ENCODE measurements at regions not wholly inside any gene's neighbourhood (a gene's known extent, or its start where the extent isn't known, plus 50 kb on each side); places are given as distances from the start of the nearest gene placed in this dataset.

GRCh38 chr6:109295109-109295773 is 87.0 kb downstream of the CD164 start:
- TF ChIP-seq EZH2 (IDR thresholded peaks at IDR 0.05; ENCODE audit: low read depth), result no peak
- TF ChIP-seq, protein P1, sequence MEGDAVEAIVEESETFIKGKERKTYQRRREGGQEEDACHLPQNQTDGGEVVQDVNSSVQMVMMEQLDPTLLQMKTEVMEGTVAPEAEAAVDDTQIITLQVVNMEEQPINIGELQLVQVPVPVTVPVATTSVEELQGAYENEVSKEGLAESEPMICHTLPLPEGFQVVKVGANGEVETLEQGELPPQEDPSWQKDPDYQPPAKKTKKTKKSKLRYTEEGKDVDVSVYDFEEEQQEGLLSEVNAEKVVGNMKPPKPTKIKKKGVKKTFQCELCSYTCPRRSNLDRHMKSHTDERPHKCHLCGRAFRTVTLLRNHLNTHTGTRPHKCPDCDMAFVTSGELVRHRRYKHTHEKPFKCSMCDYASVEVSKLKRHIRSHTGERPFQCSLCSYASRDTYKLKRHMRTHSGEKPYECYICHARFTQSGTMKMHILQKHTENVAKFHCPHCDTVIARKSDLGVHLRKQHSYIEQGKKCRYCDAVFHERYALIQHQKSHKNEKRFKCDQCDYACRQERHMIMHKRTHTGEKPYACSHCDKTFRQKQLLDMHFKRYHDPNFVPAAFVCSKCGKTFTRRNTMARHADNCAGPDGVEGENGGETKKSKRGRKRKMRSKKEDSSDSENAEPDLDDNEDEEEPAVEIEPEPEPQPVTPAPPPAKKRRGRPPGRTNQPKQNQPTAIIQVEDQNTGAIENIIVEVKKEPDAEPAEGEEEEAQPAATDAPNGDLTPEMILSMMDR (conservative IDR thresholded peaks at IDR 0.05), result no peak
- no TSS peak for BruUV-seq (replicated peaks)
- peaks cover 31% of the 10 kb centered on the region for H3K4me1 ChIP-seq (replicated peaks; ENCODE audit: insufficient read depth)

DNA sequence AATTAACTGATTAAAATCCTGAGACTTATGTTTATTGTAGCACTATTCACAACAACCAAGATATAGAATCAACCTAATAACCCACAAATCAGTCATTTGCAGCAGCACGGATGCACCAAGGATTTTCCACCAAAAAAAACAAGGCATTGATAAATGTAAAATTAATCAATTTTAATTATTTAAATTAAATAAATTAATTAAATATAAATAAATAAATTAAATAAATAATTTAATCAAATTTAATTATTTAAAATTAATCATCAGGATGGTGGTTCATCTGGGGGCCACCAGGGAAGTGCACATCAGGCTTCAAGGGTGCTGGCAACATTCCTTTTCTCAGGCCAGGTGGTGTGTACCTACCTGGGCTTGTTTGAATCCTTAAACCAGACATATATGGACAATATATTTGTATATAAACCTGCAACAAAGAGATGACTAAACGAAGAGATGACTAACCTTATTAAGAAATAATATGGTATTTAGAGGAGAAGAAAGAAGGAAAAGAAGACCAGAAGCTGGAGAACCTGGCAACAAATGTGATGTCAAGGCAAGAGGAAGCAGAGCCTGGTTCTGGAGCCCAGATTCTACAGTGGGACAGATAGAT is 89.2 kb downstream of the CD164 start:
- intact Hi-C loops (cut with micrococcal nuclease; ENCODE audit: unreplicated experiment), result no loop called here
- CTCF ChIA-PET, result no interaction called here
- peak overlapping the region; percentile 43 for H3K4me2 ChIP-seq

More at GRCh38 chr6:109295109-109295773, 87.0 kb downstream of the CD164 start:
- Histone ChIP-seq H4K20me1 (ENCODE audit: insufficient read depth) (no peaks in the 10 kb centered on the region), H3K4me2 (no peak overlapping the region), H3K9me2 (ENCODE audit: insufficient read depth) (no peaks in the 10 kb centered on the region), H3K79me2 (ENCODE audit: low read depth) (no peaks in the 10 kb centered on the region), H3K27ac (no peak overlapping the region), H3K27me3 (ENCODE audit: insufficient read depth, low read depth) (no peaks in the 10 kb centered on the region), H3K4me3 (no peak overlapping the region), H3K9me3 (ENCODE audit: insufficient read depth, low read depth) (no peaks in the 10 kb centered on the region), H3F3A (ENCODE audit: insufficient read depth, low read depth) (no peaks in the 10 kb centered on the region; the same call in 1 of the 2 replicates), H3K36me3 (ENCODE audit: low read depth) (no peaks in the 10 kb centered on the region), H2AFZ (no peak overlapping the region; the same call in 1 of the 2 replicates)
- DNase-seq, result no peak
- POLR2A ChIA-PET (ENCODE audit: unreplicated experiment), result no interaction called here
- intact Hi-C loops (cut with micrococcal nuclease; ENCODE audit: unreplicated experiment), result no loop called here
- CTCF ChIA-PET, result no interaction called here

DNA sequence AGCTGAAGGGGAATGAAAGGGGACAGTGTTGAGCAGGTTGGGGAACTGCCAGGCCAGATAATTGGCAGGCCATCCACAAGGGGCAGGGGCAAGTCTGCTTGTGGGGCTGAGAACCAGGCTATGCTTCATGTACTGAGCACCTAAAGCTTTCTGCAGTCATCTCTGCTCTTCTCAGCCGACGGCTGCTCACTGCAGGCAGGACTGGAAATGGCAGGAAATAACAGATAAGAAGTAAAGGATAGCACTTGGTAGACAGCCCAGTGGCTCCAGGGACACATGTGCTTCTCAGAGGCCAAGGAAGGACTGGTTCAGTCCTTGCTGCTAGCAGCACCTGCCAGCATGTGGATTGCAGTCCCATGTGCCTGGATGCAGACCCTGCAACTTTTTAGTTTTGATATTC is 89.8 kb downstream of the CD164 start:
- Histone ChIP-seq H3K36me3 (ENCODE audit: low read depth) (no peaks in the 10 kb centered on the region), H3K4me3 (no peak overlapping the region), H3K4me1 (replicated peaks; ENCODE audit: insufficient read depth) (peaks cover 31% of the 10 kb centered on the region), H3K9me2 (ENCODE audit: insufficient read depth) (no peaks in the 10 kb centered on the region), H3K27me3 (ENCODE audit: insufficient read depth, low read depth) (no peaks in the 10 kb centered on the region), H3K9me3 (ENCODE audit: insufficient read depth, low read depth) (no peaks in the 10 kb centered on the region), H3K79me2 (ENCODE audit: low read depth) (no peaks in the 10 kb centered on the region), H3K4me2 (no peak overlapping the region), H4K20me1 (ENCODE audit: insufficient read depth) (no peaks in the 10 kb centered on the region), H3K27ac (no peak overlapping the region), H2AFZ (no peak overlapping the region), H3F3A (ENCODE audit: insufficient read depth, low read depth) (no peaks in the 10 kb centered on the region; the same call in 1 of the 2 replicates)
- no TSS peak for BruUV-seq (replicated peaks)
- POLR2A ChIA-PET (ENCODE audit: unreplicated experiment), result no interaction called here
- intact Hi-C loops (cut with micrococcal nuclease; ENCODE audit: unreplicated experiment), result no loop called here
- TF ChIP-seq, protein P1 (conservative IDR thresholded peaks at IDR 0.05), result no peak
- no peak for TF ChIP-seq EZH2 (IDR thresholded peaks at IDR 0.05; ENCODE audit: low read depth)
- CTCF ChIA-PET, result no interaction called here
- DNase-seq, result no peak

More for the DNA sequence above, 89.2 kb downstream of the CD164 start:
- H3K9me3 ChIP-seq (ENCODE audit: insufficient read depth, low read depth), result no peaks in the 10 kb centered on the region
- H4K20me1 ChIP-seq (ENCODE audit: insufficient read depth), result no peaks in the 10 kb centered on the region
- no peaks in the 10 kb centered on the region for H3K36me3 ChIP-seq (ENCODE audit: low read depth)
- no peaks in the 10 kb centered on the region for H3K79me2 ChIP-seq (ENCODE audit: low read depth)
- H3K4me1 ChIP-seq (replicated peaks; ENCODE audit: insufficient read depth), result peaks cover 31% of the 10 kb centered on the region
- H3K4me3 ChIP-seq, result no peak overlapping the region
- H2AFZ ChIP-seq, result no peak overlapping the region
- TF ChIP-seq, protein P1 (conservative IDR thresholded peaks at IDR 0.05), result no peak
- no peak for TF ChIP-seq EZH2 (IDR thresholded peaks at IDR 0.05; ENCODE audit: low read depth)
- no peaks in the 10 kb centered on the region for H3K27me3 ChIP-seq (ENCODE audit: insufficient read depth, low read depth)
- peak in 1 of 2 experiments; percentile 70 for DNase-seq
- POLR2A ChIA-PET (ENCODE audit: unreplicated experiment), result no interaction called here
- H3F3A ChIP-seq (ENCODE audit: insufficient read depth, low read depth), result no peaks in the 10 kb centered on the region; the same call in 1 of the 2 replicates
- H3K27ac ChIP-seq, result peak overlapping the region; percentile 39; the same call in 1 of the 2 replicates
- no peaks in the 10 kb centered on the region for H3K9me2 ChIP-seq (ENCODE audit: insufficient read depth)
- no TSS peak for BruUV-seq (replicated peaks)

Measured in PC-9 (cell line).